ENCODE measurements at regions not wholly inside any gene's neighbourhood (a gene's known extent, or its start where the extent isn't known, plus 50 kb on each side); places are given as distances from the start of the nearest gene placed in this dataset.
A peak's percentile ranks its signal among the peaks of the same experiment; 100 is the strongest.

- no peak for DNase-seq (ENCODE audit: low read depth, low spot score)
Observed at GRCh38 chr2:118198268-118198667, 110.0 kb downstream of the INSIG2 start.

GRCh38 chr2:118197011-118197675 is 108.9 kb downstream of the INSIG2 start:
- no peak for DNase-seq (ENCODE audit: low read depth, low spot score)

GRCh38 chr2:118190474-118190873 is 102.2 kb downstream of the INSIG2 start:
- no peak for DNase-seq (ENCODE audit: low read depth, low spot score)

- DNase-seq (ENCODE audit: low read depth, low spot score), result no peak
Observed at GRCh38 chr2:118186858-118187254, 98.6 kb downstream of the INSIG2 start.

- DNase-seq (ENCODE audit: low read depth, low spot score), result peak; percentile 92
Observed at GRCh38 chr2:118186110-118186857, 98.0 kb downstream of the INSIG2 start.

- peak; percentile 50 for DNase-seq (ENCODE audit: low read depth, low spot score)
Observed at GRCh38 chr2:118185210-118186109, 97.2 kb downstream of the INSIG2 start.

GRCh38 chr2:118183381-118183780 is 95.1 kb downstream of the INSIG2 start:
- DNase-seq (ENCODE audit: low read depth, low spot score), result no peak

GRCh38 chr2:118179445-118179844 is 91.2 kb downstream of the INSIG2 start:
- DNase-seq (ENCODE audit: low read depth, low spot score), result no peak

GRCh38 chr2:118177884-118178283 is 89.6 kb downstream of the INSIG2 start:
- DNase-seq (ENCODE audit: low read depth, low spot score), result no peak

GRCh38 chr2:118177318-118177717 is 89.0 kb downstream of the INSIG2 start:
- no peak for DNase-seq (ENCODE audit: low read depth, low spot score)

GRCh38 chr2:118176601-118177000 is 88.3 kb downstream of the INSIG2 start:
- DNase-seq (ENCODE audit: low read depth, low spot score), result no peak

- DNase-seq (ENCODE audit: low read depth, low spot score), result no peak
Observed at GRCh38 chr2:118171546-118171945, 83.3 kb downstream of the INSIG2 start.

GRCh38 chr2:118169359-118170005 is 81.2 kb downstream of the INSIG2 start:
- no peak for DNase-seq (ENCODE audit: low read depth, low spot score)

- DNase-seq (ENCODE audit: low read depth, low spot score), result no peak
Observed at GRCh38 chr2:118168615-118169014, 80.3 kb downstream of the INSIG2 start.

GRCh38 chr2:118167026-118167425 is 78.8 kb downstream of the INSIG2 start:
- no peak for DNase-seq (ENCODE audit: low read depth, low spot score)

GRCh38 chr2:118166242-118166641 is 78.0 kb downstream of the INSIG2 start:
- no peak for DNase-seq (ENCODE audit: low read depth, low spot score)

GRCh38 chr2:118165595-118165994 is 77.3 kb downstream of the INSIG2 start:
- no peak for DNase-seq (ENCODE audit: low read depth, low spot score)
